ENCODE measurements at regions not wholly inside any gene's neighbourhood (a gene's known extent, or its start where the extent isn't known, plus 50 kb on each side); places are given as distances from the start of the nearest gene placed in this dataset.

- TF ChIP-seq, protein P1, sequence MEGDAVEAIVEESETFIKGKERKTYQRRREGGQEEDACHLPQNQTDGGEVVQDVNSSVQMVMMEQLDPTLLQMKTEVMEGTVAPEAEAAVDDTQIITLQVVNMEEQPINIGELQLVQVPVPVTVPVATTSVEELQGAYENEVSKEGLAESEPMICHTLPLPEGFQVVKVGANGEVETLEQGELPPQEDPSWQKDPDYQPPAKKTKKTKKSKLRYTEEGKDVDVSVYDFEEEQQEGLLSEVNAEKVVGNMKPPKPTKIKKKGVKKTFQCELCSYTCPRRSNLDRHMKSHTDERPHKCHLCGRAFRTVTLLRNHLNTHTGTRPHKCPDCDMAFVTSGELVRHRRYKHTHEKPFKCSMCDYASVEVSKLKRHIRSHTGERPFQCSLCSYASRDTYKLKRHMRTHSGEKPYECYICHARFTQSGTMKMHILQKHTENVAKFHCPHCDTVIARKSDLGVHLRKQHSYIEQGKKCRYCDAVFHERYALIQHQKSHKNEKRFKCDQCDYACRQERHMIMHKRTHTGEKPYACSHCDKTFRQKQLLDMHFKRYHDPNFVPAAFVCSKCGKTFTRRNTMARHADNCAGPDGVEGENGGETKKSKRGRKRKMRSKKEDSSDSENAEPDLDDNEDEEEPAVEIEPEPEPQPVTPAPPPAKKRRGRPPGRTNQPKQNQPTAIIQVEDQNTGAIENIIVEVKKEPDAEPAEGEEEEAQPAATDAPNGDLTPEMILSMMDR (IDR thresholded peaks at IDR 0.05; ENCODE audit: low read depth, low read length, missing input control): no peak
- TF ChIP-seq, protein P2, sequence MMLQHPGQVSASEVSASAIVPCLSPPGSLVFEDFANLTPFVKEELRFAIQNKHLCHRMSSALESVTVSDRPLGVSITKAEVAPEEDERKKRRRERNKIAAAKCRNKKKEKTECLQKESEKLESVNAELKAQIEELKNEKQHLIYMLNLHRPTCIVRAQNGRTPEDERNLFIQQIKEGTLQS (IDR thresholded peaks at IDR 0.05): no peak
- TF ChIP-seq REST (IDR thresholded peaks at IDR 0.05) (no peak), SP1 (IDR thresholded peaks at IDR 0.05) (no peak), RXRA (IDR thresholded peaks at IDR 0.05) (no peak), TAF1 (conservative IDR thresholded peaks at IDR 0.05) (no peak), FOXA1 (IDR thresholded peaks at IDR 0.05) (no peak)
- TF ChIP-seq, protein P3, sequence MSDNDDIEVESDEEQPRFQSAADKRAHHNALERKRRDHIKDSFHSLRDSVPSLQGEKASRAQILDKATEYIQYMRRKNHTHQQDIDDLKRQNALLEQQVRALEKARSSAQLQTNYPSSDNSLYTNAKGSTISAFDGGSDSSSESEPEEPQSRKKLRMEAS (IDR thresholded peaks at IDR 0.05): no peak
- TF ChIP-seq, protein P4, sequence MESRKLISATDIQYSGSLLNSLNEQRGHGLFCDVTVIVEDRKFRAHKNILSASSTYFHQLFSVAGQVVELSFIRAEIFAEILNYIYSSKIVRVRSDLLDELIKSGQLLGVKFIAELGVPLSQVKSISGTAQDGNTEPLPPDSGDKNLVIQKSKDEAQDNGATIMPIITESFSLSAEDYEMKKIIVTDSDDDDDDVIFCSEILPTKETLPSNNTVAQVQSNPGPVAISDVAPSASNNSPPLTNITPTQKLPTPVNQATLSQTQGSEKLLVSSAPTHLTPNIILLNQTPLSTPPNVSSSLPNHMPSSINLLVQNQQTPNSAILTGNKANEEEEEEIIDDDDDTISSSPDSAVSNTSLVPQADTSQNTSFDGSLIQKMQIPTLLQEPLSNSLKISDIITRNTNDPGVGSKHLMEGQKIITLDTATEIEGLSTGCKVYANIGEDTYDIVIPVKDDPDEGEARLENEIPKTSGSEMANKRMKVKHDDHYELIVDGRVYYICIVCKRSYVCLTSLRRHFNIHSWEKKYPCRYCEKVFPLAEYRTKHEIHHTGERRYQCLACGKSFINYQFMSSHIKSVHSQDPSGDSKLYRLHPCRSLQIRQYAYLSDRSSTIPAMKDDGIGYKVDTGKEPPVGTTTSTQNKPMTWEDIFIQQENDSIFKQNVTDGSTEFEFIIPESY (IDR thresholded peaks at IDR 0.05): no peak
These were observed 336.8 kb downstream of the RFPL4B start for GRCh38 chr6:112683926-112684325.
